Heart left ventricle (tissue), 13 donors: ENCODE measurements at regions not wholly inside any gene's neighbourhood (a gene's known extent, or its start where the extent isn't known, plus 50 kb on each side); places are given as distances from the start of the nearest gene placed in this dataset.
"Not testable (repeated sequence)": the region's sequence is repeated elsewhere in the genome, so short reads cannot be mapped to it uniquely, and the experiment has no call there.

Source experiments
- POLR2A ChIP-seq, 2 donors: fragments of 450-650 bp; IDR thresholded peaks; one replicate each; pipeline ENCODE4 v1.6.1; 2017; ENCODE audit warnings: antibody characterized with exemption in 2 of 2, mild to moderate bottlenecking in 2 of 2, moderate library complexity in 2 of 2
- TF ChIP-seq, protein P1 (sequence below), 12 donors: fragments of 200-600 bp; sonication (generic) in 4 of 12; IDR thresholded peaks; one replicate each; pipeline versions ENCODE4 v1.5.0 to v1.8.0; 2018 to 2022; ENCODE audit warnings: antibody characterized with exemption in 12 of 12, mild to moderate bottlenecking in 5 of 12
- donor health status: ischemic (EF 13 %, LVEDD 7.1; RV severe dilation, severe dysfunction).
- donor health status: DM: no; HTN: yes; CAD: no.
- donor health status: DM: no; HTN: no; CAD: no.
- donor health status: ischemic (EF 25% LVEDD 6.9; RV normal size, moderate dysfunction).
- donor health status: ischemic (EF 25% LVEDD 5.7; RV mildly dilated, moderate dysfunction).
- donor health status: ischemic (EF 35%, LVEDD 5.7; RV mildly dilated, moderate dysfunction).
- donor health status: nonischemic (EF 11% LVEDD 7.7; RV severe dilation, severe dysfunction).
- donor health status: DM: yes; HTN: yes; CAD: no.
- donor health status: PGD.
- donor health status: ischemic (EF 29% LVEDD 5.4; RV normal size, mild dysfunction).
- donor health status: nonischemic (EF 23%, LVEDD 6.1; RV moderate dilation, normal function).

DNA sequence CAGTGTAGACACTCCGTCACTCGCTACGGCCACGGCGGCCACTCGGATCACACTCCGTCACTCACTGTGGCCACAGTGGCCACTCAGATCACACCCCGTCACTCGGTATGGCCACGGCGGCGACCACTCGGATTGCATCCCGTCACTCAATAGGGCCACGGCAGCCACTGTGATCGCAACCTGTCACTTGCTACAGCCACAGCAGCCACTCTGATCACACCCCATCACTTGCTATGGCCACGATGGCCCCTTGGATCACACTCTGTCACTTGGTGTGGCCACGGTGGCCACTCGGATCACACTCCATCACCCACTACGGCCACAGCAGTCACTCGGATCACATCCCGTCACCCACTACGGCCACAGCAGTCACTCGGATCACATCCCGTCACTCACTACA lies 175.3 kb downstream of the LAT start:
- TF ChIP-seq, protein P1, sequence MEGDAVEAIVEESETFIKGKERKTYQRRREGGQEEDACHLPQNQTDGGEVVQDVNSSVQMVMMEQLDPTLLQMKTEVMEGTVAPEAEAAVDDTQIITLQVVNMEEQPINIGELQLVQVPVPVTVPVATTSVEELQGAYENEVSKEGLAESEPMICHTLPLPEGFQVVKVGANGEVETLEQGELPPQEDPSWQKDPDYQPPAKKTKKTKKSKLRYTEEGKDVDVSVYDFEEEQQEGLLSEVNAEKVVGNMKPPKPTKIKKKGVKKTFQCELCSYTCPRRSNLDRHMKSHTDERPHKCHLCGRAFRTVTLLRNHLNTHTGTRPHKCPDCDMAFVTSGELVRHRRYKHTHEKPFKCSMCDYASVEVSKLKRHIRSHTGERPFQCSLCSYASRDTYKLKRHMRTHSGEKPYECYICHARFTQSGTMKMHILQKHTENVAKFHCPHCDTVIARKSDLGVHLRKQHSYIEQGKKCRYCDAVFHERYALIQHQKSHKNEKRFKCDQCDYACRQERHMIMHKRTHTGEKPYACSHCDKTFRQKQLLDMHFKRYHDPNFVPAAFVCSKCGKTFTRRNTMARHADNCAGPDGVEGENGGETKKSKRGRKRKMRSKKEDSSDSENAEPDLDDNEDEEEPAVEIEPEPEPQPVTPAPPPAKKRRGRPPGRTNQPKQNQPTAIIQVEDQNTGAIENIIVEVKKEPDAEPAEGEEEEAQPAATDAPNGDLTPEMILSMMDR (IDR thresholded peaks at IDR 0.05) = not testable (repeated sequence)
- not testable (repeated sequence) for TF ChIP-seq POLR2A (IDR thresholded peaks at IDR 0.05)
